ENCODE measurements at regions not wholly inside any gene's neighbourhood (a gene's known extent, or its start where the extent isn't known, plus 50 kb on each side); places are given as distances from the start of the nearest gene placed in this dataset.

DNA sequence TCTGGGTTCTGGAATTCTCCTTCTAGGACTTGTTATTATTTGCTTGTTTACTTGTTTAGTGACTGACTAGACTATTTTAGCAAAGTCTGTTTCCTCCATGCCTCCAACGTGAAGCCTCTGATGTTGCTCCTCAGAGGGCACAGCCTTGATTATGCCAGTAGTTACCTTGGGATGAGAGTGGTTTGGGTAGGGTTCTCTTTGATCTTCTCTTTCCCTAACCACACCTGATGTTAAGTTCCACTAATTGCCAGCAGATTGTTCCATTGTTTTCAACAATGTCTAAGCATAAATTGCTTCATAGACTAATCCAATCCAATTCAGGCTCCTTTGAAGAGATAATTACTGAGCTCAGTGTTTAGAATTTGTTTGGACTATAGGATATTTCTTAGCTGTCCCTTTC lies 352.7 kb upstream of the DIPK2B start:
- TF ChIP-seq RAD21 (IDR thresholded peaks at IDR 0.05; ENCODE audit: low read length): no peak
- no peak for TF ChIP-seq POLR2A (IDR thresholded peaks at IDR 0.05; ENCODE audit: low read depth, low read length)
- TF ChIP-seq, protein P1, sequence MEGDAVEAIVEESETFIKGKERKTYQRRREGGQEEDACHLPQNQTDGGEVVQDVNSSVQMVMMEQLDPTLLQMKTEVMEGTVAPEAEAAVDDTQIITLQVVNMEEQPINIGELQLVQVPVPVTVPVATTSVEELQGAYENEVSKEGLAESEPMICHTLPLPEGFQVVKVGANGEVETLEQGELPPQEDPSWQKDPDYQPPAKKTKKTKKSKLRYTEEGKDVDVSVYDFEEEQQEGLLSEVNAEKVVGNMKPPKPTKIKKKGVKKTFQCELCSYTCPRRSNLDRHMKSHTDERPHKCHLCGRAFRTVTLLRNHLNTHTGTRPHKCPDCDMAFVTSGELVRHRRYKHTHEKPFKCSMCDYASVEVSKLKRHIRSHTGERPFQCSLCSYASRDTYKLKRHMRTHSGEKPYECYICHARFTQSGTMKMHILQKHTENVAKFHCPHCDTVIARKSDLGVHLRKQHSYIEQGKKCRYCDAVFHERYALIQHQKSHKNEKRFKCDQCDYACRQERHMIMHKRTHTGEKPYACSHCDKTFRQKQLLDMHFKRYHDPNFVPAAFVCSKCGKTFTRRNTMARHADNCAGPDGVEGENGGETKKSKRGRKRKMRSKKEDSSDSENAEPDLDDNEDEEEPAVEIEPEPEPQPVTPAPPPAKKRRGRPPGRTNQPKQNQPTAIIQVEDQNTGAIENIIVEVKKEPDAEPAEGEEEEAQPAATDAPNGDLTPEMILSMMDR (conservative IDR thresholded peaks at IDR 0.05; ENCODE audit: low read depth, low read length): no peak
- TF ChIP-seq, protein P2, sequence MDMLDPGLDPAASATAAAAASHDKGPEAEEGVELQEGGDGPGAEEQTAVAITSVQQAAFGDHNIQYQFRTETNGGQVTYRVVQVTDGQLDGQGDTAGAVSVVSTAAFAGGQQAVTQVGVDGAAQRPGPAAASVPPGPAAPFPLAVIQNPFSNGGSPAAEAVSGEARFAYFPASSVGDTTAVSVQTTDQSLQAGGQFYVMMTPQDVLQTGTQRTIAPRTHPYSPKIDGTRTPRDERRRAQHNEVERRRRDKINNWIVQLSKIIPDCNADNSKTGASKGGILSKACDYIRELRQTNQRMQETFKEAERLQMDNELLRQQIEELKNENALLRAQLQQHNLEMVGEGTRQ (IDR thresholded peaks at IDR 0.05; ENCODE audit: low read depth, low read length): no peak
- TF ChIP-seq MXI1 (IDR thresholded peaks at IDR 0.05; ENCODE audit: borderline replicate concordance, low read depth, low read length): no peak
- no peak for TF ChIP-seq MAFK (IDR thresholded peaks at IDR 0.05; ENCODE audit: low read depth, low read length)
- TF ChIP-seq CEBPB (IDR thresholded peaks at IDR 0.05; ENCODE audit: low read depth, low read length): no peak
- TF ChIP-seq FOS (IDR thresholded peaks at IDR 0.05; ENCODE audit: low read depth, low read length): no peak
- TF ChIP-seq MAZ (IDR thresholded peaks at IDR 0.05; ENCODE audit: borderline replicate concordance, low read depth, low read length): no peak

Data from IMR-90 (cell line).